ENCODE measurements at regions not wholly inside any gene's neighbourhood (a gene's known extent, or its start where the extent isn't known, plus 50 kb on each side); places are given as distances from the start of the nearest gene placed in this dataset.
"Not testable (repeated sequence)": the region's sequence is repeated elsewhere in the genome, so short reads cannot be mapped to it uniquely, and the experiment has no call there.

GRCh38 chr3:87792534-87793336 is 266.1 kb downstream of the CGGBP1 start, which contains the start of gene HTR1F:
HTR1F (plus strand) TSS chr3:87792706.
- Histone ChIP-seq H3K4me1 (ENCODE audit: insufficient read depth, low read length) (no peaks in the 10 kb centered on the region), H3K4me3 (ENCODE audit: low read depth in 1 of 2, low read length in 2 of 2) (no peak within 1 kb of the TSS), H3K4me2 (ENCODE audit: insufficient read depth, low read length) (no peak within 1 kb of the TSS), H3K36me3 (ENCODE audit: insufficient read depth, low read length) (no peaks in the 10 kb centered on the region), H3K27ac (ENCODE audit: low read length) (no peak within 1 kb of the TSS), H3K9me3 (ENCODE audit: insufficient read depth, low read length, severe bottlenecking) (no peaks in the 10 kb centered on the region), H3K9ac (ENCODE audit: low read depth, low read length) (no peak within 1 kb of the TSS), H3K27me3 (ENCODE audit: insufficient read depth, low read length, poor library complexity) (no peaks in the 10 kb centered on the region), H4K20me1 (ENCODE audit: insufficient read depth, low read length) (no peaks in the 10 kb centered on the region), H3K79me2 (ENCODE audit: insufficient read depth, low read length) (no peaks in the 10 kb centered on the region), H2AFZ (ENCODE audit: low read depth, low read length) (no peak within 1 kb of the TSS)
- DNase-seq (no peak), ATAC-seq (ENCODE audit: insufficient read depth, low read depth) (no peak)
- no peak for TF ChIP-seq EZH2 (IDR thresholded peaks at IDR 0.05; ENCODE audit: borderline replicate concordance, low read depth, low read length, severe bottlenecking)
- TF ChIP-seq CTCF (IDR thresholded peaks at IDR 0.05; ENCODE audit: borderline replicate concordance, extremely low read depth, low read length, poor library complexity, severe bottlenecking) = no peak

GRCh38 chr3:87792198-87792533 is 266.6 kb downstream of the CGGBP1 start:
- DNase-seq (no peak), ATAC-seq (ENCODE audit: insufficient read depth, low read depth) (no peak)
- no peaks in the 10 kb centered on the region for H3K4me1 ChIP-seq (ENCODE audit: insufficient read depth, low read length)
- no peak overlapping the region for H3K4me3 ChIP-seq (ENCODE audit: low read depth in 1 of 2, low read length in 2 of 2)
- no peaks in the 10 kb centered on the region for H3K79me2 ChIP-seq (ENCODE audit: insufficient read depth, low read length)
- H3K27ac ChIP-seq (ENCODE audit: low read length) = no peak overlapping the region
- H3K27me3 ChIP-seq (ENCODE audit: insufficient read depth, low read length, poor library complexity) = no peaks in the 10 kb centered on the region
- no peak overlapping the region for H2AFZ ChIP-seq (ENCODE audit: low read depth, low read length)
- H3K36me3 ChIP-seq (ENCODE audit: insufficient read depth, low read length) = no peaks in the 10 kb centered on the region
- no peaks in the 10 kb centered on the region for H4K20me1 ChIP-seq (ENCODE audit: insufficient read depth, low read length)
- H3K4me2 ChIP-seq (ENCODE audit: insufficient read depth, low read length) = no peak overlapping the region
- no peak overlapping the region for H3K9ac ChIP-seq (ENCODE audit: low read depth, low read length)
- TF ChIP-seq CTCF (IDR thresholded peaks at IDR 0.05; ENCODE audit: borderline replicate concordance, extremely low read depth, low read length, poor library complexity, severe bottlenecking) (no peak), EZH2 (IDR thresholded peaks at IDR 0.05; ENCODE audit: borderline replicate concordance, low read depth, low read length, severe bottlenecking) (no peak)
- H3K9me3 ChIP-seq (ENCODE audit: insufficient read depth, low read length, severe bottlenecking) = no peaks in the 10 kb centered on the region

GRCh38 chr3:87791248-87792027 is 267.4 kb downstream of the CGGBP1 start:
- no peak overlapping the region for H3K4me2 ChIP-seq (ENCODE audit: insufficient read depth, low read length)

GRCh38 chr3:87789049-87789448 is 269.8 kb downstream of the CGGBP1 start:
- not testable (repeated sequence) for H3K4me1 ChIP-seq (ENCODE audit: insufficient read depth, low read length); H3K36me3 ChIP-seq (ENCODE audit: insufficient read depth, low read length); H4K20me1 ChIP-seq (ENCODE audit: insufficient read depth, low read length); H2AFZ ChIP-seq (ENCODE audit: low read depth, low read length); H3K79me2 ChIP-seq (ENCODE audit: insufficient read depth, low read length); H3K9ac ChIP-seq (ENCODE audit: low read depth, low read length); H3K4me2 ChIP-seq (ENCODE audit: insufficient read depth, low read length); DNase-seq; H3K27me3 ChIP-seq (ENCODE audit: insufficient read depth, low read length, poor library complexity); ATAC-seq (ENCODE audit: insufficient read depth, low read depth); H3K9me3 ChIP-seq (ENCODE audit: insufficient read depth, low read length, severe bottlenecking); H3K4me3 ChIP-seq (ENCODE audit: low read depth in 1 of 2, low read length in 2 of 2); H3K27ac ChIP-seq (ENCODE audit: low read length)

More at GRCh38 chr3:87791248-87792027, 267.4 kb downstream of the CGGBP1 start:
- Histone ChIP-seq H3K27ac (ENCODE audit: low read length) (no peak overlapping the region), H3K4me3 (ENCODE audit: low read depth in 1 of 2, low read length in 2 of 2) (no peak overlapping the region), H3K4me1 (ENCODE audit: insufficient read depth, low read length) (no peaks in the 10 kb centered on the region), H3K9me3 (ENCODE audit: insufficient read depth, low read length, severe bottlenecking) (no peaks in the 10 kb centered on the region), H3K36me3 (ENCODE audit: insufficient read depth, low read length) (no peaks in the 10 kb centered on the region), H3K9ac (ENCODE audit: low read depth, low read length) (no peak overlapping the region), H3K27me3 (ENCODE audit: insufficient read depth, low read length, poor library complexity) (no peaks in the 10 kb centered on the region), H2AFZ (ENCODE audit: low read depth, low read length) (no peak overlapping the region), H3K79me2 (ENCODE audit: insufficient read depth, low read length) (no peaks in the 10 kb centered on the region), H4K20me1 (ENCODE audit: insufficient read depth, low read length) (no peaks in the 10 kb centered on the region)
- TF ChIP-seq CTCF (IDR thresholded peaks at IDR 0.05; ENCODE audit: borderline replicate concordance, extremely low read depth, low read length, poor library complexity, severe bottlenecking) (no peak), EZH2 (IDR thresholded peaks at IDR 0.05; ENCODE audit: borderline replicate concordance, low read depth, low read length, severe bottlenecking) (no peak)
- no peak for ATAC-seq (ENCODE audit: insufficient read depth, low read depth)
- DNase-seq = no peak

All from DND-41 (cell line).